Liver (tissue), 8 donors: ENCODE measurements at regions not wholly inside any gene's neighbourhood (a gene's known extent, or its start where the extent isn't known, plus 50 kb on each side); places are given as distances from the start of the nearest gene placed in this dataset.

Source experiments
- DNase-seq: peaks from one replicate; pipeline ENCODE4 v3.0.0-alpha.2; 2017; ENCODE audit warnings: low spot score
- H3K27ac ChIP-seq, 2 donors: one replicate each; pipeline ENCODE4 v1.7.0; 2013; ENCODE audit warnings: inconsistent platforms in 2 of 2, low read length in 2 of 2, control low read depth in 1 of 2, low read depth in 1 of 2, mild to moderate bottlenecking in 1 of 2
- H3K27me3 ChIP-seq, 4 donors: one replicate each; pipeline versions ENCODE4 v1.6.1 to v1.7.0; 2013; ENCODE audit warnings: low read length in 3 of 4, inconsistent platforms in 1 of 4, mild to moderate bottlenecking in 1 of 4, moderate library complexity in 1 of 4; ENCODE audit not compliant: control insufficient read depth in 4 of 4, insufficient read depth in 4 of 4
- H3K36me3 ChIP-seq, 4 donors: one replicate each; pipeline versions ENCODE4 v1.6.1 to v1.7.0; 2013; ENCODE audit warnings: low read length in 3 of 4, mild to moderate bottlenecking in 3 of 4, low read depth in 1 of 4, moderate library complexity in 1 of 4; ENCODE audit not compliant: control insufficient read depth in 4 of 4, insufficient read depth in 3 of 4
- H3K4me1 ChIP-seq, 4 donors: one replicate each; pipeline versions ENCODE4 v1.6.1 to v1.7.0; 2013; ENCODE audit warnings: low read length in 3 of 4, mild to moderate bottlenecking in 3 of 4, moderate library complexity in 1 of 4; ENCODE audit not compliant: control insufficient read depth in 4 of 4, insufficient read depth in 4 of 4
- H3K4me3 ChIP-seq, 3 donors: one replicate each; pipeline versions ENCODE4 v1.6.1 to v1.7.0; 2013; ENCODE audit warnings: low read length in 3 of 3, control low read depth in 1 of 3, low read depth in 1 of 3, mild to moderate bottlenecking in 1 of 3
- H3K9ac ChIP-seq, 2 donors: one replicate each; pipeline ENCODE4 v1.7.0; 2013; ENCODE audit warnings: low read length in 2 of 2, mild to moderate bottlenecking in 2 of 2, moderate library complexity in 2 of 2, control low read depth in 1 of 2, low read depth in 1 of 2
- H3K9me3 ChIP-seq, 4 donors: one replicate each; pipeline versions ENCODE4 v1.6.1 to v1.7.0; 2013; ENCODE audit warnings: low read length in 3 of 4; ENCODE audit not compliant: control insufficient read depth in 4 of 4
- ATF3 ChIP-seq: IDR thresholded peaks from 2 replicates; pipeline ENCODE4 v1.6.1; 2016; ENCODE audit warnings: antibody characterized with exemption
- CTCF ChIP-seq: fragments of 150-350 bp; IDR thresholded peaks from 2 replicates; pipeline ENCODE4 v1.5.1; 2017; ENCODE audit warnings: improper control_type of control experiment, low read depth, low read length; ENCODE audit not compliant: missing input control
- EGR1 ChIP-seq, 2 donors: IDR thresholded peaks; 2 replicates each; pipeline ENCODE4 v1.6.1; 2016 to 2018; ENCODE audit warnings: antibody characterized with exemption in 2 of 2, low read depth in 2 of 2
- FOXA1 ChIP-seq: IDR thresholded peaks from 2 replicates; pipeline ENCODE4 v1.6.1; 2016; ENCODE audit warnings: antibody characterized with exemption
- FOXA2 ChIP-seq: IDR thresholded peaks from 2 replicates; pipeline ENCODE4 v1.6.1; 2016; ENCODE audit warnings: antibody characterized with exemption
- GABPA ChIP-seq, 2 donors: IDR thresholded peaks in 1 of 2; conservative IDR thresholded peaks in 1 of 2; 2 replicates each; pipeline ENCODE4 v1.6.1; 2016; ENCODE audit warnings: antibody characterized with exemption in 2 of 2, mild to moderate bottlenecking in 1 of 2, moderate library complexity in 1 of 2
- HNF4A ChIP-seq, 2 donors: conservative IDR thresholded peaks; 2 replicates each; pipeline ENCODE4 v1.6.1; 2016; ENCODE audit warnings: antibody characterized with exemption in 2 of 2, mild to moderate bottlenecking in 2 of 2
- HNF4G ChIP-seq: IDR thresholded peaks from 2 replicates; pipeline ENCODE4 v1.6.1; 2016; ENCODE audit warnings: antibody characterized with exemption
- JUND ChIP-seq, 2 donors: IDR thresholded peaks; 2 replicates each; pipeline ENCODE4 v1.6.1; 2016; ENCODE audit warnings: antibody characterized with exemption in 2 of 2
- MAX ChIP-seq: IDR thresholded peaks from 2 replicates; pipeline ENCODE4 v1.6.1; 2016; ENCODE audit warnings: antibody characterized with exemption
- NR2F2 ChIP-seq: IDR thresholded peaks from 2 replicates; pipeline ENCODE4 v1.6.1; 2016; ENCODE audit warnings: antibody characterized with exemption
- RAD21 ChIP-seq, 2 donors: IDR thresholded peaks; 2 replicates each; pipeline ENCODE4 v1.6.1; 2016; ENCODE audit warnings: antibody characterized with exemption in 2 of 2, mild to moderate bottlenecking in 2 of 2
- REST ChIP-seq: IDR thresholded peaks from 2 replicates; pipeline ENCODE4 v1.6.1; 2016; ENCODE audit warnings: antibody characterized with exemption, mild to moderate bottlenecking
- RXRA ChIP-seq, 2 donors: IDR thresholded peaks; 2 replicates each; pipeline ENCODE4 v1.6.1; 2017 to 2018; ENCODE audit warnings: antibody characterized with exemption in 2 of 2, mild to moderate bottlenecking in 1 of 2
- SP1 ChIP-seq: IDR thresholded peaks from 2 replicates; pipeline ENCODE4 v1.6.1; 2018; ENCODE audit warnings: antibody characterized with exemption, mild to moderate bottlenecking
- TAF1 ChIP-seq: conservative IDR thresholded peaks from 2 replicates; pipeline ENCODE4 v1.6.1; 2016; ENCODE audit warnings: antibody characterized with exemption, mild to moderate bottlenecking
- YY1 ChIP-seq: IDR thresholded peaks from 2 replicates; pipeline ENCODE4 v1.6.1; 2016; ENCODE audit warnings: antibody characterized with exemption, mild to moderate bottlenecking
- ZBTB33 ChIP-seq: IDR thresholded peaks from 2 replicates; pipeline ENCODE4 v1.6.1; 2016; ENCODE audit warnings: antibody characterized with exemption
- WGBS: extraction: QIAGEN DNeasy Blood & Tissue Kit; methylation state at CpG from one replicate; pipeline ENCODE4 v1.1.7; 2013; 5-methylcytosine and 5-hydroxymethylcytosine counted together
- donor health status: healthy.
- donor health status: healthy.
- donor health status: healthy.
- donor health status: healthy.
- donor health status: healthy.

GRCh38 chr7:112855227-112855626 lies 65.0 kb upstream of the TMEM168 start:
- H3K36me3 ChIP-seq: no peaks in the 10 kb centered on the region
- H3K4me1 ChIP-seq: peaks cover 0 to 4% (median 3%) of the 10 kb centered on the region in 4 donors
- 82% methylated on average over 3 of the region's 3 CpGs for WGBS
- H3K27ac ChIP-seq: no peak overlapping the region
- no peak overlapping the region for H3K4me3 ChIP-seq
- no peak for TF ChIP-seq SP1
- no peak for TF ChIP-seq EGR1 (IDR thresholded peaks at IDR 0.05; ENCODE audit: low read depth in 2 of 2)
- TF ChIP-seq REST: no peak
- no peaks in the 10 kb centered on the region for H3K27me3 ChIP-seq
- DNase-seq: no peak
- no peak overlapping the region for H3K9ac ChIP-seq
- no peaks in the 10 kb centered on the region for H3K9me3 ChIP-seq

GRCh38 chr7:112854169-112854568 lies 64.0 kb upstream of the TMEM168 start:
- peak in 1 of 2 donors; percentile 22 for TF ChIP-seq JUND (IDR thresholded peaks at IDR 0.05)
- TF ChIP-seq CTCF: no peak
- no peak for TF ChIP-seq MAX
- TF ChIP-seq RXRA (IDR thresholded peaks at IDR 0.05): peak in 1 of 2 donors; percentile 25
- TF ChIP-seq NR2F2: no peak
- TF ChIP-seq EGR1 (IDR thresholded peaks at IDR 0.05; ENCODE audit: low read depth in 2 of 2): no peak
- TF ChIP-seq RAD21 (IDR thresholded peaks at IDR 0.05): no peak
- no peak for TF ChIP-seq TAF1
- TF ChIP-seq ATF3: no peak
- no peak for TF ChIP-seq GABPA (IDR thresholded peaks at IDR 0.05 in 1 of 2, conservative IDR thresholded peaks at IDR 0.05 in 1 of 2)
- TF ChIP-seq ZBTB33: no peak
- TF ChIP-seq HNF4A (conservative IDR thresholded peaks at IDR 0.05): peak; percentile 51 to 76
- peak; percentile 42 for TF ChIP-seq HNF4G
- no peak for TF ChIP-seq YY1
- peak; percentile 17 for TF ChIP-seq SP1
- TF ChIP-seq FOXA1: no peak
- TF ChIP-seq REST: no peak
- TF ChIP-seq FOXA2: no peak
- Histone ChIP-seq H3K36me3 (no peaks in the 10 kb centered on the region), H3K9me3 (no peaks in the 10 kb centered on the region), H3K4me1 (peaks cover 0 to 4% (median 3%) of the 10 kb centered on the region in 4 donors), H3K27ac (no peak overlapping the region), H3K9ac (no peak overlapping the region), H3K27me3 (no peaks in the 10 kb centered on the region), H3K4me3 (no peak overlapping the region)
- DNase-seq: no peak
